ENCODE measurements at regions not wholly inside any gene's neighbourhood (a gene's known extent, or its start where the extent isn't known, plus 50 kb on each side); places are given as distances from the start of the nearest gene placed in this dataset.

- no peak overlapping the region for H3K4me3 Mint-ChIP-seq (ENCODE audit: unreplicated experiment)
- no peak overlapping the region for H3K4me3 ChIP-seq (ENCODE audit: insufficient read depth, low read depth, low read length)
- H3K27ac ChIP-seq (ENCODE audit: low read depth, low read length), result no peak overlapping the region
- no peaks in the 10 kb centered on the region for H3K27me3 Mint-ChIP-seq (ENCODE audit: low read depth, unreplicated experiment)
- FAIRE-seq, result no peak
- H3K79me2 ChIP-seq (ENCODE audit: insufficient read depth, low read length), result no peaks in the 10 kb centered on the region
- no peak overlapping the region for H3K27ac Mint-ChIP-seq (ENCODE audit: unreplicated experiment)
- no peaks in the 10 kb centered on the region for H3K9me3 ChIP-seq (ENCODE audit: insufficient read depth, low read depth, low read length)
- no peaks in the 10 kb centered on the region for H3K4me1 Mint-ChIP-seq (ENCODE audit: low read depth, unreplicated experiment)
- TF ChIP-seq, protein P1, sequence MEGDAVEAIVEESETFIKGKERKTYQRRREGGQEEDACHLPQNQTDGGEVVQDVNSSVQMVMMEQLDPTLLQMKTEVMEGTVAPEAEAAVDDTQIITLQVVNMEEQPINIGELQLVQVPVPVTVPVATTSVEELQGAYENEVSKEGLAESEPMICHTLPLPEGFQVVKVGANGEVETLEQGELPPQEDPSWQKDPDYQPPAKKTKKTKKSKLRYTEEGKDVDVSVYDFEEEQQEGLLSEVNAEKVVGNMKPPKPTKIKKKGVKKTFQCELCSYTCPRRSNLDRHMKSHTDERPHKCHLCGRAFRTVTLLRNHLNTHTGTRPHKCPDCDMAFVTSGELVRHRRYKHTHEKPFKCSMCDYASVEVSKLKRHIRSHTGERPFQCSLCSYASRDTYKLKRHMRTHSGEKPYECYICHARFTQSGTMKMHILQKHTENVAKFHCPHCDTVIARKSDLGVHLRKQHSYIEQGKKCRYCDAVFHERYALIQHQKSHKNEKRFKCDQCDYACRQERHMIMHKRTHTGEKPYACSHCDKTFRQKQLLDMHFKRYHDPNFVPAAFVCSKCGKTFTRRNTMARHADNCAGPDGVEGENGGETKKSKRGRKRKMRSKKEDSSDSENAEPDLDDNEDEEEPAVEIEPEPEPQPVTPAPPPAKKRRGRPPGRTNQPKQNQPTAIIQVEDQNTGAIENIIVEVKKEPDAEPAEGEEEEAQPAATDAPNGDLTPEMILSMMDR (IDR thresholded peaks at IDR 0.05; ENCODE audit: insufficient read depth, low read depth, low read length), result no peak
- TF ChIP-seq EZH2 (IDR thresholded peaks at IDR 0.05; ENCODE audit: insufficient read depth, low read length), result no peak
- H4K20me1 ChIP-seq (ENCODE audit: insufficient read depth, low read length), result no peaks in the 10 kb centered on the region
- no peaks in the 10 kb centered on the region for H3K27me3 ChIP-seq (ENCODE audit: insufficient read depth, low read length)
- no peak overlapping the region for H2AFZ ChIP-seq (ENCODE audit: low read depth, low read length)
- H3K36me3 Mint-ChIP-seq (ENCODE audit: low read depth, unreplicated experiment), result no peaks in the 10 kb centered on the region
- no peaks in the 10 kb centered on the region for H3K4me1 ChIP-seq (ENCODE audit: insufficient read depth, low read length)
- no peak overlapping the region for H3K9ac ChIP-seq (ENCODE audit: low read length)
- DNase-seq (ENCODE audit: low read depth), result no peak
- H3K36me3 ChIP-seq (ENCODE audit: insufficient read depth, low read length), result no peaks in the 10 kb centered on the region
- H3K9me3 Mint-ChIP-seq (ENCODE audit: unreplicated experiment), result no peaks in the 10 kb centered on the region
- H3K4me2 ChIP-seq (ENCODE audit: low read length), result no peak overlapping the region
Observed at GRCh38 chr3:174725303-174725702, 133.8 kb upstream of the NAALADL2 start.

DNA sequence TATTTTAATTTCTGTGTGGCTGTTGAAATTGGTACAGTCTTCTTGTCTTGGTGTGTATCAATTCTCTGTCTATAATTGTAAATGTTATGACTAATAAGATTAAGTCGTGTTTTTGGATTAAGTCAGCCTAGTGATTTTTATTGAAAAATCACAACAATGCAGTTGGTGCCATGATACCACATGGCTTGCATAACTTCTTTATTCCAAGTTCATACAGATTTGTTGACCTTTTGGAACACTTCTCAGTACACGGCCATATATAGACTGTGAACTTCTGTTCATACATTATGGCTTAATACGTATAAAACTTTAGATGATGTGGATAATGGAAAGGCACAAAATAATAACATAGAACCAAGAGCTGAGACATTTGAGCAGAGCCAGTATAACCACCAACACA lies 121.2 kb upstream of the NAALADL2 start:
- no peaks in the 10 kb centered on the region for H3K36me3 Mint-ChIP-seq (ENCODE audit: low read depth, unreplicated experiment)
- TF ChIP-seq, protein P1 (IDR thresholded peaks at IDR 0.05; ENCODE audit: insufficient read depth, low read depth, low read length), result no peak
- no peak for TF ChIP-seq EZH2 (IDR thresholded peaks at IDR 0.05; ENCODE audit: insufficient read depth, low read length)
- FAIRE-seq (no peak), DNase-seq (ENCODE audit: low read depth) (no peak)
- Histone ChIP-seq H3K9ac (ENCODE audit: low read length) (no peak overlapping the region), H3K4me2 (ENCODE audit: low read length) (no peak overlapping the region), H4K20me1 (ENCODE audit: insufficient read depth, low read length) (no peaks in the 10 kb centered on the region), H2AFZ (ENCODE audit: low read depth, low read length) (no peak overlapping the region), H3K9me3 (ENCODE audit: insufficient read depth, low read depth, low read length) (peaks cover 6% of the 10 kb centered on the region), H3K4me1 (ENCODE audit: insufficient read depth, low read length) (no peaks in the 10 kb centered on the region), H3K4me3 (ENCODE audit: insufficient read depth, low read depth, low read length) (no peak overlapping the region), H3K79me2 (ENCODE audit: insufficient read depth, low read length) (no peaks in the 10 kb centered on the region), H3K27me3 (ENCODE audit: insufficient read depth, low read length) (no peaks in the 10 kb centered on the region), H3K27ac (ENCODE audit: low read depth, low read length) (no peak overlapping the region), H3K36me3 (ENCODE audit: insufficient read depth, low read length) (no peaks in the 10 kb centered on the region)
- peaks cover 4% of the 10 kb centered on the region for H3K9me3 Mint-ChIP-seq (ENCODE audit: unreplicated experiment)
- no peak overlapping the region for H3K4me3 Mint-ChIP-seq (ENCODE audit: unreplicated experiment)
- no peaks in the 10 kb centered on the region for H3K27me3 Mint-ChIP-seq (ENCODE audit: low read depth, unreplicated experiment)
- H3K4me1 Mint-ChIP-seq (ENCODE audit: low read depth, unreplicated experiment), result no peaks in the 10 kb centered on the region
- H3K27ac Mint-ChIP-seq (ENCODE audit: unreplicated experiment), result no peak overlapping the region

GRCh38 chr3:174749143-174749542 lies 110.0 kb upstream of the NAALADL2 start:
- Histone ChIP-seq H2AFZ (ENCODE audit: low read depth, low read length) (no peak overlapping the region), H3K9me3 (ENCODE audit: insufficient read depth, low read depth, low read length) (no peaks in the 10 kb centered on the region), H3K4me2 (ENCODE audit: low read length) (no peak overlapping the region), H3K79me2 (ENCODE audit: insufficient read depth, low read length) (no peaks in the 10 kb centered on the region), H3K27ac (ENCODE audit: low read depth, low read length) (no peak overlapping the region), H3K4me3 (ENCODE audit: insufficient read depth, low read depth, low read length) (no peak overlapping the region), H3K36me3 (ENCODE audit: insufficient read depth, low read length) (no peaks in the 10 kb centered on the region), H4K20me1 (ENCODE audit: insufficient read depth, low read length) (no peaks in the 10 kb centered on the region), H3K4me1 (ENCODE audit: insufficient read depth, low read length) (no peaks in the 10 kb centered on the region), H3K9ac (ENCODE audit: low read length) (no peak overlapping the region), H3K27me3 (ENCODE audit: insufficient read depth, low read length) (no peaks in the 10 kb centered on the region)
- TF ChIP-seq, protein P1 (IDR thresholded peaks at IDR 0.05; ENCODE audit: insufficient read depth, low read depth, low read length), result no peak
- no peak for TF ChIP-seq EZH2 (IDR thresholded peaks at IDR 0.05; ENCODE audit: insufficient read depth, low read length)
- Mint-ChIP-seq H3K27me3 (ENCODE audit: low read depth, unreplicated experiment) (no peaks in the 10 kb centered on the region), H3K9me3 (ENCODE audit: unreplicated experiment) (no peaks in the 10 kb centered on the region), H3K4me1 (ENCODE audit: low read depth, unreplicated experiment) (peaks cover 1% of the 10 kb centered on the region), H3K36me3 (ENCODE audit: low read depth, unreplicated experiment) (no peaks in the 10 kb centered on the region), H3K4me3 (ENCODE audit: unreplicated experiment) (no peak overlapping the region), H3K27ac (ENCODE audit: unreplicated experiment) (no peak overlapping the region)
- no peak for FAIRE-seq
- DNase-seq (ENCODE audit: low read depth), result no peak
